NCI-H1092 (cell line): ENCODE measurements at regions not wholly inside any gene's neighbourhood (a gene's known extent, or its start where the extent isn't known, plus 50 kb on each side); places are given as distances from the start of the nearest gene placed in this dataset.

Experiments
- DNase-seq: peaks from one replicate; lab custom pipeline; 2025; lab: John Stamatoyannopoulos, UW

GRCh38 chr10:58996866-58997265, 179.6 kb upstream of the PHYHIPL start:
- DNase-seq = no peak

- DNase-seq = no peak
Observed at GRCh38 chr10:58998924-58999713, 177.3 kb upstream of the PHYHIPL start.

DNA sequence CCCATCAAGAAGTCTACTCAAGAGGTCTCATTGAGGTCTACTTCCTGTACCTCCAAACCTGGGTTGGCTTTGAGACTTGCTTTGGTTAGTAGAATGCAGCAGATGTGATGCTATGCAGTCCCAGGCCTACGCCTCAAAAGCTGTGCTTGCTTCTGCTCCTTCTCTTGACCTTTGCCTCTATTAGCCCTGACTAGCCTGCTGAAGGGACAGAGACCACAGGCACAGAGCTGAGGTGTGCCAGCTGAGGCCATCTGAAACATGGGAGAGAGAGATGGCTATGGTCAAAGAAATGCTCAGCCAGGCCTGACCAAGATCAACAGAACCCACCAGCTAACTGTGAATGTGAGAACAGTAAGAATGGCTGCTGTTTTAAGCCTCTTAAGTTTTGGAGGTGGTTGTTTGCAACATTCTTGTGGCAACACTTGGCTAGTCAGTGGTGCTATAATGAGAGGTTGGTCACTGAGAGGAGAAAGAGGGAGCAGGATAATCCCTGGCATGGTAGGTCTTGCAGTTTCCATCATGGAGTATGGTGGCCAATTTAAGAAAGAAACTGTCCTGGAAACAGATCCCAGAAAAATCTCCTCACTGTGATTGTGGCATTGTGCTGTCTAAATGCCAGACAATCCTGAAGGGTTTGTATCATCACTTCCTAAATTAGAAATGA, 176.1 kb upstream of the PHYHIPL start:
- no peak for DNase-seq

- DNase-seq = no peak
Observed at GRCh38 chr10:59002011-59002410, 174.4 kb upstream of the PHYHIPL start.

DNA sequence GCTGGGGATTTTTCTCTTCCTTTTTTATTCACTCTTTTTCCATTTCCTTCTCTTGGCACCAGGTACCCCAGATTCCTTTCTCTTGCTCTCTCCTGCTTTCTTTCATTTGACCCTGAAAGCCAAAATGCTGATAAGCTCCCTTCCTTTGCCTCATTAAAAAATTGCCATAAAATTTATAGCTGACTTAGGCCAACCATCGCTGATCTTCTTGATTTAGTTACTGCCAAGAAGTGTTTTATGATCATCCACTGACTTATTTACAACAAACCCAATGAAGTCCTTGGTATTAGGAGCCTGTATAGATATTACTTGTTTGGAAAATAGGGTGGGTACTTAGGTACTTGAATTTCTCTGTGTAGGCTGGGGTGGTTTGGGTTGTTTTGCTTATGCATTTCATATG, 173.2 kb upstream of the PHYHIPL start:
- DNase-seq = no peak

- no peak for DNase-seq
Observed at GRCh38 chr10:59004392-59004791, 172.1 kb upstream of the PHYHIPL start.

DNA sequence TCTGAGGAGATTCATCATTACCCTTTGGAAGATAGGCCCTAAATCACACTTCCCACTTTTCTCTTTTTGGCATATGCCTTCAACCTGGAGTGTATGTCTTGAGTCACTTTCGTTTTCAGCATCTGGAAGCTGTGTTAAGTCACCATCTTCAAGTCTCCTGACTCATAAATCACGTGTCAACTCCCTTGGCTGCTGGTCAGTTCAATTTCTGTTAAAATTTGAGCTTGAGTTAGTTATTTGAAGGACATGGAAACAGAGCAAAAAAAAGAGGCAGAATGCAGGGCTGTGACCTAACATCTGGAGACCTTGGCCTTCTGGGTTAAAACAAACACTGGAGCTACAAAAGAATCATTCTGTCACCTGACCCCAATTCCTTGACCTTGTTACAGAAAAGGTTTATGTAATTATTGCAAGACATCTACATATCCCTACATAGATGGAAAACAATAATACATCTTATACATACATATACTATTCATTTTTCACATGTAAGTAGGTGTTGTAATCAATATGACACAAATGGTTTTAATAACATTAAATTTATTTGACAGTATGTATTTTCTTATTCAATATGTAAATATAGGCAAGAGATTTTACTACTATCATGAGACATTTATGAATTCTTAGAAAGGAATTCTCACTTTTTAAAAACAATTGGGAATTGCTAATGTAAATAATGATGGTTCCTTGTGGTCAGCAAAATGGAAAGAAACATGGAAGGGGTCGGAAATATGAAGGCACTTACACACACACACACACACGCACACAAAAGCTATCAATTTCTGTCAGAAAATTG, 169.7 kb upstream of the PHYHIPL start:
- no peak for DNase-seq

- DNase-seq = no peak
Observed at GRCh38 chr10:59007307-59008025, 169.0 kb upstream of the PHYHIPL start.

DNA sequence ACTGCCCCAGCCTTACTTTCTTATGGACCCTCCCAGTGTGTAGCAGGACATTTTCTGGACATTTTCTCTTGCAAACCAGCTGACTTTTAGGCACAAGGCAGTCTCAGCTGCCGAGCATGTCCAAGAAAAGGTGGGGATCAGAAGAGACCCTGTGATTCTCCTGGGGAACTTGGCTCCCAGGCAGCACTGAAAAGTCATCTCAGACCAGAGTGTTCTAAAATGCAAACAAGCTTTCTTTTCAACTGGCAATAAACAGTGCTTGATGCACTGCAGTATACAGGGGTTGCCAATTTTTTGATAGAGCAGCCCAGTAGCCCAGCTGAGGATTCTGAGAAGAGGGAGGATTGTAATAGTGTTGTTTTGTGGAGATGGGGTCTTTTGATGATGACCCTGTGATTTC, 168.0 kb upstream of the PHYHIPL start:
- DNase-seq = no peak

DNA sequence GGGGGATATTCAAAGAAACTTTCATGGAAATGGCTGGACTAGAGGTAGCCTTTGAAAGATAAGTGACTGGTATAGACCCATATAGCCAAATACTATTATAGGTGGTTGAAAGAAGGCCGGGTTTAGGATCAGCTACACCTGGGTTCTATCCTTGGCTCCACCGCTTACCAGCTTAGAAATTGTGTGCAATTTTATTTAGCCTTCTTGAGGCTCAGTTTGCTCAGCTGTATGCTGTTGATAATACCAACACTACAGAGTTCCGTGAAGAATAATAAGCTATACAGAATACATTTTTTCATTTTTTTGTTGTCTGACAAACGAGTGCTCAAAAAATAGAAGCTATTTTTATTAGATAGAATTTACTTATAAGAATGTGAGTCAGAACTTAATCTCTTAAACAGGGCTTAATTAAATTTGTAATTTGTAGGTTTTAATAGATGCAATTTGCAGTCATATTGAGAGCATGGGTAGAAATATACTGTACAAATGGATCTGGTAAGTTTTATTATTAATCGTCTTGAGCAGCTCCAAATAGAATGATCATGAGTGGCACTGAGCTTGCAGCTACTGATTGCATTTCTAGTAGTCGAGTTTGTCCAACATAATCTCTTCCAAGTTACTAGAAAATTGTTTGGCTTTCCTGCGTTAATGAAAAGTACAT, 164.3 kb upstream of the PHYHIPL start:
- DNase-seq = no peak

GRCh38 chr10:59012839-59013238, 163.6 kb upstream of the PHYHIPL start:
- no peak for DNase-seq

DNA sequence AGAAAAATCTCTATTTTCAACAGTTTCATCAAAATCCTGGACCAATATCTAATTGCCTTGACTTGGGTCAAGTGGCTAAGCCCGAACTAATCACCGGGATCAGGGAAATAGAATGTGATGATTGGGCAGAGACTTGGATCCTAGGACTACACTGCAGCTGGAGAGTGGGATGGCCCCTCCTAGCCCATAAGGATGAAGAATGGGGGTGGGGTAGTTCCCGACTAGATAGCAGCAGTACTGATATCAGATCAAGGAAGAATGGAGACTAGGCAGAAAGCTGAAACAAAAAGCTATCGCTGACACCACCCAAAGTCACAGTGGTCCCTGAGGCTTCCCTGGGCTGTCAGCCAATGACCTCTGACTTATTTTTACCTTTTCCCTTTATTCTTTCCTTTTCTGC, 160.4 kb upstream of the PHYHIPL start:
- DNase-seq = no peak

- no peak for DNase-seq
Observed at GRCh38 chr10:59018977-59019376, 157.5 kb upstream of the PHYHIPL start.

DNA sequence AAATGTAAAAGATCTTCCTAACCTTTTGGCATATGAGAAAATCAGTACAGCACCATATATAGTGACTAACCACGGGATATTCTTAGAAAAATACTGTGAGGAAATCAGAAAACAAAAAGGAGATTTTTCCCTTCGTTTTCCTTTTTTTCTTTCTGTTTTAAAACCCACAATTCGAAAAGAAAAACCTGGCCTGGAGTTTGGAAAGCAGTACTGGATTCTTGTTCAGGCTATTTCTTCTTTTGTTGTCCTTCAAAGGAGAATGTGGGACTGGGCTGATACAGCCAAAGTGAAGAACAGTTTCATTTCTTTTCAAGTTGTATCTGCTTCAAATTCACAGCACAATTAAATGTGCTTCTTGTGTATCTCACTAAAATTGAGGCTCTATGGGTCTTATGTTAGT, 156.8 kb upstream of the PHYHIPL start:
- DNase-seq = no peak

DNA sequence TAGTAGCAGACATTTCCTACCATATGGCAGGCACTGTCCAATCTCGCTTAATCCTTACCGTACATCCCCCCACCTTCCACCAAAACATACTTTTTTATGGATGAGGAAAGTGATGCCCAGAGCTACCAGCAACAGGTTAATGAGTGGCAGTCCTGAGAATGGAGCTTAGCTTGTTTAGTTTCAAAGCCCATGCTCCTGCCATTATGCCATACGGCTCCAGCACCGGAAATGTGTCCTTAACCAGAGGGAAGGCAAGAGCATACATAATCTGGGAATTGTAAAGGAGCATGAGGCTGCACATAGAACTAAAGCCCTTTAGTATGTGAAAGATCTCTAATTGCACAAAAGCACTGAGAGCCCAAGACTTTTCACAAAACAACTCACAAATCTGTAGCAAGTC, 155.9 kb upstream of the PHYHIPL start:
- DNase-seq = no peak

GRCh38 chr10:59025981-59026765, 150.3 kb upstream of the PHYHIPL start:
- no peak for DNase-seq

DNA sequence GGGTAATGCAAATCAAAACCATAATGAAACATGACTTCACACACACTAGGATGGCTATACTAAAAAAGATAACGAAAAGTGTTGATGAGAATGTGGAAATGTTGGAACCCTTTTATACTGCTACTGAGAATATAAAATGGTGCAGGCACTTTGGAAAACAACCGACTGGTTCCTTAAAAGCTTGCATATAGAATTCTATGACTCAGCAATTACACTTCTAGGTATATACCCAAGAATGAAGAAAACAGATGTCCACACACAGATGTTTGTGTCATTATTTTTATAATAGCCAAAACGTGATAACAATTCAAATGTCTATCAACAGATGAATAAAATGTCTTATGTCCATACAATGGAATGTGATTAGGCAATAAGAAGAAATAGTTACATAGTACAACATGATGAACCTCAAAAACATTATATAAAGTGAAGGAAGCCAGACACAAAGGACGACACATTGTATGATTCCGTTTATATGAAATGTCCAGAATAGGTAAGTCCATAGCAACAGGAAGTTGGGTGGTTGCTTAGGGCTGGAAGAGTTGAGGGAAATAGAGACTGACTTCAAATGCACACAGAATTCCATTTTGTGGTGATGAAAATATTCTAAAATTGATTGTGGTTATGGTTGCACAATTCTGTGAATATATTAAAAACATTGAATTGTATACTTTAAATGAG, 148.3 kb upstream of the PHYHIPL start:
- DNase-seq = no peak

- DNase-seq = no peak
Observed at GRCh38 chr10:59033622-59034021, 142.8 kb upstream of the PHYHIPL start.

DNA sequence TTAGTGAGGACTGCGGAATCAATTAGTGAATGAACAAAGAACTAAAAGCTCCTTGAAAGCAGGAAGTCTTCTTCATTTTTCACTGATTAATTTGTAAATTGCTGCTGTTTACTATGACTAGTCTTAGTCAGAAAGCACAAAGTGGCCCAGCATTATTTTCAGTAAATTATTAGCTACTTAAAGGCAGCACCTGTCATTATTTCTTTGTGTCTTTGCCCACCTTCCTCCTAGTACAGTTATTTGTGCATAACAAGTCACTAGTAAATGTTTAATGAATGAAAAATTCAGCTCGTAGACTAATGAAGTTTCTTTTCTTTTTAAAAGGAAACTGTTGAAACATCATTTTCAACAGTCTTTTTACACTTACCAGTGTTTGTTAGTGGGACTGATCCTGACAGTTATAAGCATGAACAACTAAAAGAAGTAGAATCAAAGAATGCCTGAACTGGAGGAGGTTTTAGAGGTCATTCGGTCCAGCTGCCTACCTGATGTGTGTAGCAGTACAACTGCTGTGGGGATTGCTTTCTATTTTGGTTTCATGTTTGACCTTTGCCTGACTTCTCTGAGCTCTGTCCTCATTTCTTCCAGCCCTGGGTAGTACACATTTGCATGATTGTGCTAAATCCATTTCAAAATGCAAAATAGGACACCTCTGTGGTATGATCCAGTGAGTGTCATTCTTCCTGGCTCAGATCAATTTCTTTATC, 140.0 kb upstream of the PHYHIPL start:
- no peak for DNase-seq

- no peak for DNase-seq
Observed at GRCh38 chr10:59037018-59037389, 139.4 kb upstream of the PHYHIPL start.
